Trophoblast cell (in vitro differentiated cells and primary cell): ENCODE measurements at regions not wholly inside any gene's neighbourhood (a gene's known extent, or its start where the extent isn't known, plus 50 kb on each side); places are given as distances from the start of the nearest gene placed in this dataset.

Source experiments
- DNase-seq, 2 donors: peaks; one replicate each; pipeline ENCODE4 v3.0.0-alpha.2; 2016
- H2AFZ ChIP-seq: 2 replicates; pipeline ENCODE4 v1.6.1; 2013; ENCODE audit warnings: low read length, moderate library complexity, mild to moderate bottlenecking; ENCODE audit not compliant: insufficient read depth, poor library complexity
- H2AK5ac ChIP-seq: 2 replicates; pipeline ENCODE4 v1.6.1; 2013; ENCODE audit warnings: mild to moderate bottlenecking, low read length
- H2BK120ac ChIP-seq: 2 replicates; pipeline ENCODE4 v1.6.1; 2013; ENCODE audit warnings: low read length, mild to moderate bottlenecking, moderate library complexity; ENCODE audit not compliant: insufficient read depth, poor library complexity
- H2BK12ac ChIP-seq: 2 replicates; pipeline ENCODE4 v1.6.1; 2013; ENCODE audit warnings: mild to moderate bottlenecking, low read length, moderate library complexity
- H2BK5ac ChIP-seq: 2 replicates; pipeline ENCODE4 v1.6.1; 2013; ENCODE audit warnings: low read length, low read depth, moderate library complexity, mild to moderate bottlenecking; ENCODE audit not compliant: poor library complexity
- H3K14ac ChIP-seq: 2 replicates; pipeline ENCODE4 v1.6.1; 2013; ENCODE audit warnings: mild to moderate bottlenecking, low read length
- H3K18ac ChIP-seq: 2 replicates; pipeline ENCODE4 v1.6.1; 2013; ENCODE audit warnings: mild to moderate bottlenecking, low read length
- H3K23ac ChIP-seq: 2 replicates; pipeline ENCODE4 v1.6.1; 2013; ENCODE audit warnings: low read length
- H3K27ac ChIP-seq: 2 replicates; pipeline ENCODE4 v1.5.1; 2013; ENCODE audit warnings: low read depth, mild to moderate bottlenecking, inconsistent platforms, low read length, moderate library complexity
- H3K27me3 ChIP-seq: 2 replicates; pipeline ENCODE4 v1.6.1; 2013; ENCODE audit warnings: inconsistent platforms, mild to moderate bottlenecking, low read length, moderate library complexity; ENCODE audit not compliant: insufficient read depth
- H3K36me3 ChIP-seq, 2 experiments: 1 replicate in 1 of 2; 2 replicates in 1 of 2; pipeline ENCODE4 v1.6.1; 2013; ENCODE audit warnings: low read length in 2 of 2, mild to moderate bottlenecking in 2 of 2, moderate library complexity in 1 of 2; ENCODE audit not compliant: insufficient read depth in 2 of 2, control insufficient read depth in 1 of 2
- H3K4ac ChIP-seq: 2 replicates; pipeline ENCODE4 v1.6.1; 2013; ENCODE audit warnings: low read depth, mild to moderate bottlenecking, low read length, moderate library complexity
- H3K4me1 ChIP-seq, 2 experiments: 1 replicate in 1 of 2; 2 replicates in 1 of 2; pipeline ENCODE4 v1.6.1; 2013; ENCODE audit warnings: low read length in 2 of 2, mild to moderate bottlenecking in 2 of 2, moderate library complexity in 1 of 2; ENCODE audit not compliant: insufficient read depth in 2 of 2, control insufficient read depth in 1 of 2
- H3K4me2 ChIP-seq: 2 replicates; pipeline ENCODE4 v1.6.1; 2013; ENCODE audit warnings: inconsistent platforms, mild to moderate bottlenecking, low read length, moderate library complexity
- H3K4me3 ChIP-seq: 2 replicates; pipeline ENCODE4 v1.5.1; 2013; ENCODE audit warnings: mild to moderate bottlenecking, low read depth, low read length, inconsistent platforms
- H3K79me1 ChIP-seq: one replicate; pipeline ENCODE4 v1.6.1; 2013; ENCODE audit warnings: low read length
- H3K79me2 ChIP-seq: 2 replicates; pipeline ENCODE4 v1.6.1; 2013; ENCODE audit warnings: low read length, mild to moderate bottlenecking; ENCODE audit not compliant: control insufficient read depth, insufficient read depth, poor library complexity
- H3K9ac ChIP-seq: 2 replicates; pipeline ENCODE4 v1.6.1; 2013; ENCODE audit warnings: mild to moderate bottlenecking, low read length
- H3K9me3 ChIP-seq: 2 replicates; pipeline ENCODE4 v1.6.1; 2013; ENCODE audit warnings: low read depth, mild to moderate bottlenecking, control low read depth, inconsistent platforms, low read length; ENCODE audit not compliant: insufficient read depth
- H4K12ac ChIP-seq: 2 replicates; pipeline ENCODE4 v1.6.1; 2013; ENCODE audit warnings: low read depth, mild to moderate bottlenecking, low read length, moderate library complexity
- H4K8ac ChIP-seq: 2 replicates; pipeline ENCODE4 v1.6.1; 2013; ENCODE audit warnings: low read depth, mild to moderate bottlenecking, low read length, moderate library complexity
- H4K91ac ChIP-seq: one replicate; pipeline ENCODE4 v1.6.1; 2013; ENCODE audit warnings: low read depth, mild to moderate bottlenecking, low read length, moderate library complexity
- WGBS: extraction: QIAGEN DNeasy Blood & Tissue Kit; methylation state at CpG from one replicate; pipeline ENCODE4 v1.1.7; 2013; ENCODE audit warnings: missing lambda C conversion rate; ENCODE audit not compliant: insufficient read length, insufficient coverage; ENCODE audit errors: extremely low coverage; 5-methylcytosine and 5-hydroxymethylcytosine counted together

DNA sequence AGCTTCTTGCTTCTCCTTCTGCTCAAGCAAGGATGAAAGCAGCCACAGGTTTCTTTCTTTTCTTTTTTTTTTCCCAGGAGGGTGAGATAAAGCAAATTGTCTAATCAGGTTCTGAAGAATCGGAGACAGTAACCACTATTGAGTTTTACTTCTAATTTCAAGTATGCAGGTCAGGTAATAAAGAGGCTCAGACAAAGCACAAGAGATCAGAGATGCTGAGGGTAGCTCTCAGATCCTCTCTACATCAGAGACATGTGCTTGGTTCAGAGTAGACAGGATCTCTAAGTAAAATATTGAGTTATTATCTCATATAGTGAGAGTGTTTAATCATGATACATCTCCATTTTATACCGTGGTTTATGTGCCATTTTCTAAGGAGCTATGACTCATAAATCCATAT is 168.5 kb downstream of the NFKBIZ start:
- Histone ChIP-seq H2AK5ac (no peak overlapping the region), H3K79me2 (no peaks in the 10 kb centered on the region), H4K91ac (no peak overlapping the region), H2AFZ (no peak overlapping the region), H4K12ac (no peak overlapping the region), H3K23ac (no peak overlapping the region), H2BK120ac (no peak overlapping the region), H3K27ac (no peak overlapping the region), H2BK5ac (no peak overlapping the region), H2BK12ac (no peak overlapping the region), H3K4me3 (no peak overlapping the region), H3K4me2 (no peak overlapping the region), H3K14ac (no peak overlapping the region), H3K4me1 (no peaks in the 10 kb centered on the region), H3K9ac (no peak overlapping the region), H3K79me1 (no peaks in the 10 kb centered on the region), H3K27me3 (no peaks in the 10 kb centered on the region), H3K9me3 (no peaks in the 10 kb centered on the region), H3K18ac (no peak overlapping the region), H3K4ac (no peak overlapping the region), H4K8ac (no peak overlapping the region), H3K36me3 (no peaks in the 10 kb centered on the region)
- no peak for DNase-seq
- WGBS: no CpG with 5 or more reads among the region's 2 CpGs

DNA sequence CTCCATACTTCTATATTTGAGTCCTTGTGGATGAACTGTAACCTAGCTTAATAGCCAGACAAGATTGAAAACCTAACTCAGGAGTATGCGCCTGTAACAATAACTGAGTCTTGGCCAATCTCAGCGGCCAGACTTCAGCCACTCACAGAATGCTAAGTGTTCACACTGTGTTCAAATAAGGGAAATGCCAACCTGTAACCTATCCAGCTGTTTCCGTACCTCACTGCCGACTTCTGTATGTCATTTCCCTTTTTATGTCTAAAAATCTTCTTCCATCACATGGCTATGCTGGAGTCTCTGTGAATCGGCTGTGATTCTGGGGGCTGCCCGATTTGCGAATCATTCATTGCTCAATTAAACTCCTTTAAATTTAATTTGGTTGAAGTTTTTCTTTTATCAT is 169.2 kb downstream of the NFKBIZ start:
- Histone ChIP-seq H3K23ac (no peak overlapping the region), H3K4me1 (no peaks in the 10 kb centered on the region), H3K9ac (no peak overlapping the region), H3K27ac (no peak overlapping the region), H3K27me3 (no peaks in the 10 kb centered on the region), H4K8ac (no peak overlapping the region), H3K79me1 (no peaks in the 10 kb centered on the region), H4K12ac (no peak overlapping the region), H2AK5ac (no peak overlapping the region), H3K4me2 (no peak overlapping the region), H2AFZ (no peak overlapping the region), H3K4ac (no peak overlapping the region), H3K9me3 (no peaks in the 10 kb centered on the region), H3K18ac (no peak overlapping the region), H3K14ac (no peak overlapping the region), H3K79me2 (no peaks in the 10 kb centered on the region), H2BK5ac (no peak overlapping the region), H2BK120ac (no peak overlapping the region), H3K4me3 (no peak overlapping the region), H2BK12ac (no peak overlapping the region), H4K91ac (no peak overlapping the region), H3K36me3 (no peaks in the 10 kb centered on the region)
- DNase-seq: peak; percentile 15 to 21
- WGBS: no CpG with 5 or more reads among the region's 7 CpGs

DNA sequence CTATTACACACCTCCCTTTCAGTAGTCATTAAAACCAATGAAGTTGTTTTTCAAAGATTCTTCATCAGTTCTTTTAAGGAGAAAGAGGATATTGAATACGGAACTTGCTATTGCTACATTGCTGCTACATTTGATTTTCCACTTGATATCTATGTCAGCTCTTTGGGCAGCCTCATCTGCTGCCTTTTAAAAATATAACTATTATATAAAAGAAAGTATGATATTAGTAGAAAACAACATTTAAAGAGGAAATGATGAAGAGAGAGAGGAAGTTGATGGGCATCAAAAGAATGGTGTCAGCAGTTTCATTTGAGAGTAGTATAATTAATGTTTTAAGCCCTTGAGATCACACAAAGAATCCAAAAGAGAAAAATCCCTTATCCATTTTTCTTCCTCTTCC is 171.4 kb downstream of the NFKBIZ start:
- Histone ChIP-seq H3K4me2 (no peak overlapping the region), H2BK120ac (no peak overlapping the region), H3K36me3 (no peaks in the 10 kb centered on the region), H3K4ac (no peak overlapping the region), H4K8ac (no peak overlapping the region), H3K79me2 (no peaks in the 10 kb centered on the region), H4K12ac (no peak overlapping the region), H2BK5ac (no peak overlapping the region), H2AFZ (no peak overlapping the region), H3K9me3 (no peaks in the 10 kb centered on the region), H3K23ac (no peak overlapping the region), H3K14ac (no peak overlapping the region), H3K4me3 (no peak overlapping the region), H3K27ac (no peak overlapping the region), H2AK5ac (no peak overlapping the region), H3K79me1 (no peaks in the 10 kb centered on the region), H3K4me1 (no peaks in the 10 kb centered on the region), H3K9ac (no peak overlapping the region), H3K27me3 (no peaks in the 10 kb centered on the region), H4K91ac (no peak overlapping the region), H3K18ac (no peak overlapping the region), H2BK12ac (no peak overlapping the region)
- WGBS: no CpG with 5 or more reads among the region's 1 CpG
- no peak for DNase-seq

DNA sequence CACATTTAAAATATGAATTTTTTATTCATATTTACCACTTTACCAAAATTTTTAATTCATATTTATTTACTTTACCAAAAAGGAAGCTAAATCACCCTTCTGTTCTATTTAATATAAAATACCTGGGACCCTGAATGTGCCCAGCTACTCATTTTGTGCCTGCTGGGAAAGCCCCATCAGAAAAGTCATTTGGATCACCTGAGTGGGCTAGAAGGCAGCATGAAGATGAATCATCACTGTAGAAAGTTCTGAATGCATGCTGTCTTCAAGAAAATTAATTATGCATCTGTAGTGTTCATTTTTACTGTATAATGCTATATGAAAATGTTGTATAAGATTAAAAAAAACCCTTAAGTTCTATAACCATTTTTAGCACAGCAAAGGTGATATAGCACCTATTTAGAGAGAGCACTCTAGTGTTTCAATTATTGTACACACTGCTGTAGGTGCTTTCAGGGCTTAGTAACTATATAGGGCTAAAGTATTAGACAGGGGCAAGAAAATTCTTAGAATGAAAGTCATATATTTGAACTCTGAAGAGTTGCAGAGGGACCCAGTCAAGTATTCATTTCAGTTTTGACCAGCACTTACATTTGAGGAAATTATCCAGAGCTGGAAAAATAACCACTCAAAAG is 175.1 kb downstream of the NFKBIZ start:
- no peak overlapping the region for H2AK5ac ChIP-seq
- no peaks in the 10 kb centered on the region for H3K9me3 ChIP-seq
- no peaks in the 10 kb centered on the region for H3K27me3 ChIP-seq
- no peaks in the 10 kb centered on the region for H3K36me3 ChIP-seq
- H3K79me1 ChIP-seq: no peaks in the 10 kb centered on the region
- H3K4me1 ChIP-seq: no peaks in the 10 kb centered on the region
- DNase-seq: no peak
- no peak overlapping the region for H3K4me3 ChIP-seq
- no peaks in the 10 kb centered on the region for H3K79me2 ChIP-seq
- H2BK120ac ChIP-seq: no peak overlapping the region
- no peak overlapping the region for H2AFZ ChIP-seq
- H2BK5ac ChIP-seq: no peak overlapping the region
- H3K23ac ChIP-seq: no peak overlapping the region
- no peak overlapping the region for H3K4ac ChIP-seq
- H3K4me2 ChIP-seq: no peak overlapping the region
- no peak overlapping the region for H3K18ac ChIP-seq
- no peak overlapping the region for H4K91ac ChIP-seq
- no peak overlapping the region for H3K27ac ChIP-seq
- H4K8ac ChIP-seq: no peak overlapping the region
- H3K9ac ChIP-seq: no peak overlapping the region
- no peak overlapping the region for H2BK12ac ChIP-seq
- H4K12ac ChIP-seq: no peak overlapping the region
- H3K14ac ChIP-seq: no peak overlapping the region
